ENCODE measurements at regions not wholly inside any gene's neighbourhood (a gene's known extent, or its start where the extent isn't known, plus 50 kb on each side); places are given as distances from the start of the nearest gene placed in this dataset.

- no peak for DNase-seq (ENCODE audit: low read depth in 4 of 4, low spot score in 3 of 4)
Observed at GRCh38 chrX:720825-721224, 90.2 kb downstream of the SHOX start.

DNA sequence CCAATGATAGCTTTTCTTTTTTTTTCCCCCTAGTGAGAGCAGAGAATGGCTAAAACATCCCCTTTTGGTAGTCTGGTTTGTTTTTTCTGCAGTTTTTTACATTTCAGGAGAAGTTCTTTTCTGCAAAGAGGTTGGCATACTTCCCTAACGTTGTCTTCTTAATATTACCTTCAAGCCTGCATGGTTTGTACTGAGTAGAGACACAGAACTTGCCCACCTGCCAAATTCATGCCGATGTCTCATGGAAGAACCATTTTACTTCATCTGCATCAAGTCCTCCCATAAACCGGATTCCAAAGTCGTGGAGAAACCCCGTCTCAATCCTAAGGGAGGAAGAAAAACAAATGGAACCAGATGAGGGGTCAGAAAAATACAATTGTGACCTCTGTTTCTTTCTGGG, 89.7 kb downstream of the SHOX start:
- DNase-seq (ENCODE audit: low read depth in 4 of 4, low spot score in 3 of 4), result no peak

DNA sequence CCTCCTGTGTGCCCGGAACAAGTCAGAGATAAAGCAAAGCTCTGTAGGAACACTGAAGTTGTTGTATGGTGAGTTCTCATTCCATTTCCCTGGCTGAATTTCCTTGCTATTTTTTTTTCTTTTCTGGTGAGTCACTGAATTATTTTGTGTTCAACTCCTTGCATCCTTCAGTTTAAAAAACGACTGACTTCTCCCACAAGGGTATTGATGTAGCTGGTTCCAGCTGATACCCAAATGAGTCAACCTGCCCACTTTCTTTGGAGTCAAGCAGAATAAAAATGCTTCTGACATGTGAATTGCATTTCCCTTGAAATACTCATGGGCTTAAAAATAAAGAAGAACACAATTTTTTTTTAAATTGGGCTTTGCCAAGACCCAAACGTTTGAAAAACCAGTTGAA, 85.5 kb downstream of the SHOX start:
- no peak for DNase-seq (ENCODE audit: low read depth in 4 of 4, low spot score in 3 of 4)

GRCh38 chrX:714131-714530, 83.5 kb downstream of the SHOX start:
- DNase-seq (ENCODE audit: low read depth in 4 of 4, low spot score in 3 of 4), result no peak
